H1 (cell line): ENCODE measurements at regions not wholly inside any gene's neighbourhood (a gene's known extent, or its start where the extent isn't known, plus 50 kb on each side); places are given as distances from the start of the nearest gene placed in this dataset.

Experiments used
- CTCF ChIA-PET: fragments of 300-600 bp; sonication (Branson Sonifier 250); formaldehyde crosslinking; loops from one replicate; lab custom pipeline; 2021; ENCODE audit not compliant: partially characterized antibody; lab: Charles Lee
- POLR2A ChIA-PET: fragments of 300-600 bp; sonication (Branson Sonifier 250); formaldehyde crosslinking; loops from one replicate; lab custom pipeline; 2021; ENCODE audit warnings: inconsistent platforms; ENCODE audit not compliant: partially characterized antibody; lab: Charles Lee
- DNase-seq, 2 experiments: peaks; one replicate each; pipeline versions ENCODE4 v3.0.0 to v3.0.0-alpha.2; 2010 to 2022; ENCODE audit warnings: low spot score in 2 of 2, low read depth in 1 of 2, mixed read lengths in 1 of 2
- FAIRE-seq: peaks from 2 replicates; lab custom pipeline; 2011; peaks lifted over from hg19 to GRCh38; lab: Jason Lieb, UNC
- H2AFZ ChIP-seq: 2 replicates; pipeline ENCODE4 v1.8.1; 2012; ENCODE audit warnings: low read length, inconsistent platforms
- H2AK5ac ChIP-seq: 2 replicates; pipeline ENCODE4 v1.6.1; 2013; ENCODE audit warnings: low read depth, low read length
- H2BK120ac ChIP-seq: replicated peaks from 2 replicates; pipeline ENCODE3; 2013; ENCODE audit warnings: low read depth, low read length, inconsistent platforms
- H2BK12ac ChIP-seq: 2 replicates; pipeline ENCODE4 v1.6.1; 2013; ENCODE audit warnings: low read depth, low read length
- H2BK15ac ChIP-seq: 2 replicates; pipeline ENCODE4 v1.6.1; 2013; ENCODE audit warnings: low read length
- H2BK20ac ChIP-seq: 2 replicates; pipeline ENCODE4 v1.6.1; 2013; ENCODE audit warnings: low read length
- H2BK5ac ChIP-seq: 2 replicates; pipeline ENCODE4 v1.6.1; 2013; ENCODE audit warnings: low read depth, low read length
- H3K14ac ChIP-seq: 2 replicates; pipeline ENCODE4 v1.6.1; 2013; ENCODE audit warnings: inconsistent platforms; ENCODE audit not compliant: insufficient read length
- H3K18ac ChIP-seq: 2 replicates; pipeline ENCODE4 v1.6.1; 2013; ENCODE audit warnings: low read length; ENCODE audit errors: extremely low read depth
- H3K23ac ChIP-seq: 2 replicates; pipeline ENCODE4 v1.6.1; 2013; ENCODE audit warnings: inconsistent platforms; ENCODE audit not compliant: insufficient read length
- H3K23me2 ChIP-seq: 2 replicates; pipeline ENCODE4 v1.6.1; 2013; ENCODE audit warnings: low read depth, low read length
- H3K27ac ChIP-seq: 2 replicates; pipeline ENCODE4 v1.6.1; 2011; ENCODE audit warnings: low read depth, low read length, inconsistent platforms
- H3K27me3 ChIP-seq, 4 experiments: replicated peaks in 1 of 4; 1 replicate in 1 of 4; 2 replicates in 3 of 4; pipeline versions ENCODE4 v1.6.1 to v1.8.1; 2011 to 2013; ENCODE audit warnings: low read length in 3 of 4, mild to moderate bottlenecking in 3 of 4, inconsistent platforms in 2 of 4, mixed read lengths in 2 of 4, moderate library complexity in 1 of 4; ENCODE audit not compliant: control insufficient read depth in 3 of 4, insufficient read depth in 3 of 4; ENCODE audit errors: extremely low read depth in 1 of 4
- H3K36me3 ChIP-seq, 4 experiments: 2 replicates each; pipeline versions ENCODE4 v1.6.1 to v1.8.1; 2011 to 2013; ENCODE audit warnings: mild to moderate bottlenecking in 4 of 4, low read length in 3 of 4, moderate library complexity in 2 of 4, control low read depth in 1 of 4, inconsistent platforms in 1 of 4; ENCODE audit not compliant: insufficient read depth in 4 of 4, control insufficient read depth in 2 of 4
- H3K4ac ChIP-seq: replicated peaks from 2 replicates; pipeline ENCODE3; 2013; ENCODE audit warnings: low read length, low read depth, mixed read lengths, inconsistent platforms; ENCODE audit not compliant: insufficient read length
- H3K4me1 ChIP-seq, 4 experiments: replicated peaks in 1 of 4; 1 replicate in 1 of 4; 2 replicates in 3 of 4; pipeline versions ENCODE4 v1.6.1 to v1.8.1; 2011 to 2013; ENCODE audit warnings: low read length in 3 of 4, inconsistent platforms in 2 of 4, mixed read lengths in 1 of 4; ENCODE audit not compliant: insufficient read depth in 4 of 4, control insufficient read depth in 3 of 4
- H3K4me2 ChIP-seq, 2 experiments: 2 replicates each; pipeline versions ENCODE4 v1.6.1 to v1.8.1; 2011 to 2013; ENCODE audit warnings: low read depth in 2 of 2, low read length in 2 of 2, control low read depth in 1 of 2, inconsistent platforms in 1 of 2, mild to moderate bottlenecking in 1 of 2; ENCODE audit not compliant: insufficient read depth in 1 of 2
- H3K4me3 ChIP-seq, 4 experiments: fragments of 200-600, 300-600 bp in 1 of 4; sonication (generic), shearing (Covaris generic), sonication (Bioruptor Twin) in 1 of 4; 2 replicates each; pipeline versions ENCODE4 v1.5.1 to v1.8.1; 2011 to 2016; ENCODE audit warnings: low read length in 4 of 4, low read depth in 3 of 4, control low read depth in 2 of 4, inconsistent platforms in 2 of 4, mild to moderate bottlenecking in 2 of 4, mixed read lengths in 1 of 4, moderate library complexity in 1 of 4; ENCODE audit not compliant: insufficient read depth in 2 of 4; ENCODE audit errors: extremely low read depth in 1 of 4
- H3K56ac ChIP-seq: replicated peaks from 2 replicates; pipeline ENCODE3; 2013; ENCODE audit warnings: low read depth, mild to moderate bottlenecking, mixed read lengths, low read length, inconsistent platforms; ENCODE audit not compliant: insufficient read length
- H3K79me1 ChIP-seq: 2 replicates; pipeline ENCODE4 v1.6.1; 2013; ENCODE audit warnings: low read depth, low read length, control low read depth
- H3K79me2 ChIP-seq, 2 experiments: 2 replicates each; pipeline versions ENCODE4 v1.6.1 to v1.8.1; 2012 to 2013; ENCODE audit warnings: low read length in 2 of 2, mild to moderate bottlenecking in 2 of 2, inconsistent platforms in 1 of 2; ENCODE audit not compliant: insufficient read depth in 2 of 2, control insufficient read depth in 1 of 2
- H3K9ac ChIP-seq, 4 experiments: replicated peaks in 1 of 4; 1 replicate in 1 of 4; 2 replicates in 3 of 4; pipeline versions ENCODE4 v1.6.1 to v1.8.1; 2011 to 2013; ENCODE audit warnings: low read depth in 3 of 4, low read length in 3 of 4, control low read depth in 2 of 4, mild to moderate bottlenecking in 2 of 4, moderate library complexity in 2 of 4, inconsistent platforms in 1 of 4; ENCODE audit errors: extremely low read depth in 1 of 4
- H3K9me3 ChIP-seq, 2 experiments: 2 replicates each; pipeline versions ENCODE4 v1.6.1 to v1.8.1; 2012 to 2013; ENCODE audit warnings: mild to moderate bottlenecking in 2 of 2, moderate library complexity in 2 of 2, control low read depth in 1 of 2, inconsistent platforms in 1 of 2, low read depth in 1 of 2, low read length in 1 of 2, mixed read lengths in 1 of 2; ENCODE audit not compliant: insufficient read depth in 2 of 2
- H4K20me1 ChIP-seq, 2 experiments: replicated peaks in 1 of 2; 2 replicates each; pipeline versions ENCODE3 to v1.8.1; 2011 to 2013; ENCODE audit warnings: inconsistent platforms in 2 of 2, low read length in 2 of 2, mild to moderate bottlenecking in 1 of 2; ENCODE audit not compliant: insufficient read depth in 2 of 2, control insufficient read depth in 1 of 2
- H4K5ac ChIP-seq: 2 replicates; pipeline ENCODE4 v1.6.1; 2013; ENCODE audit warnings: low read length, low read depth, mixed read lengths, inconsistent platforms; ENCODE audit not compliant: insufficient read length
- H4K8ac ChIP-seq: 2 replicates; pipeline ENCODE4 v1.8.0; 2013; ENCODE audit warnings: mild to moderate bottlenecking, moderate library complexity, low read length, inconsistent platforms; ENCODE audit not compliant: insufficient read depth; ENCODE audit errors: extremely low read depth
- H4K91ac ChIP-seq: replicated peaks from 2 replicates; pipeline ENCODE3; 2013; ENCODE audit warnings: low read length, mixed read lengths, inconsistent platforms; ENCODE audit not compliant: insufficient read length
- CTCF ChIP-seq, 3 experiments: IDR thresholded peaks; 1 replicate in 2 of 3; 2 replicates in 1 of 3; pipeline versions ENCODE4 v1.5.1 to v1.6.1; 2011; ENCODE audit warnings: low read length in 3 of 3, mild to moderate bottlenecking in 3 of 3, inconsistent platforms in 2 of 3, low read depth in 1 of 3, moderate library complexity in 1 of 3; ENCODE audit not compliant: insufficient read depth in 1 of 3; ENCODE audit errors: control extremely low read depth in 1 of 3
- POU5F1 ChIP-seq: IDR thresholded peaks from 2 replicates; pipeline ENCODE4 v1.6.1; 2011; ENCODE audit warnings: low read depth, mild to moderate bottlenecking, low read length, moderate library complexity
- SP4 ChIP-seq: IDR thresholded peaks from 2 replicates; pipeline ENCODE4 v1.6.1; 2012; ENCODE audit warnings: low read length, inconsistent platforms
- TAF7 ChIP-seq: optimal IDR thresholded peaks from 2 replicates; pipeline ENCODE3; 2011; ENCODE audit warnings: low read depth, mild to moderate bottlenecking, inconsistent platforms, low read length, moderate library complexity, borderline replicate concordance
- TEAD4 ChIP-seq: IDR thresholded peaks from 2 replicates; pipeline ENCODE4 v1.6.1; 2012; ENCODE audit warnings: low read depth, low read length, inconsistent platforms, mixed read lengths
- WGBS, 2 experiments: shearing (Covaris generic) in 1 of 2; methylation state at CpG; one replicate each; pipeline versions ENCODE4 v1.1.6 to v1.1.7; 2013 to 2015; ENCODE audit warnings: low lambda C conversion rate in 2 of 2, mixed read lengths in 2 of 2, inconsistent platforms in 1 of 2, low coverage in 1 of 2, missing lambda C conversion rate in 1 of 2; ENCODE audit not compliant: insufficient replicate concordance in 2 of 2, insufficient coverage in 1 of 2, insufficient read length in 1 of 2; ENCODE audit errors: extremely low coverage in 1 of 2, missing lambda C conversion rate in 1 of 2; 5-methylcytosine and 5-hydroxymethylcytosine counted together

- Histone ChIP-seq H3K4me2 (no peak overlapping the region), H3K9me3 (no peaks in the 10 kb centered on the region), H3K36me3 (no peaks in the 10 kb centered on the region), H4K20me1 (no peaks in the 10 kb centered on the region), H4K5ac (no peak overlapping the region), H3K27ac (no peak overlapping the region), H3K79me1 (no peaks in the 10 kb centered on the region), H2BK5ac (peak overlapping the region; percentile 58; the same call in 1 of the 2 replicates), H3K23me2 (no peaks in the 10 kb centered on the region), H3K4me1 (no peaks in the 10 kb centered on the region), H3K18ac (0 out of 2 replicates have a peak overlapping the region, but pooled peaks have one; percentile 36), H2AFZ (no peak overlapping the region), H2AK5ac (no peak overlapping the region), H2BK20ac (peak overlapping the region; percentile 76; the same call in 1 of the 2 replicates), H2BK120ac (no peak overlapping the region), H2BK12ac (peak overlapping the region; percentile 75; the same call in 1 of the 2 replicates), H3K27me3 (no peaks in the 10 kb centered on the region), H4K91ac (no peak overlapping the region), H3K4ac (no peak overlapping the region), H3K56ac (no peak overlapping the region), H3K14ac (no peak overlapping the region), H3K23ac (no peak overlapping the region), H3K79me2 (no peaks in the 10 kb centered on the region), H2BK15ac (peak overlapping the region; percentile 14; the same call in 1 of the 2 replicates), H4K8ac (no peak overlapping the region), H3K4me3 (no peak overlapping the region), H3K9ac (no peak overlapping the region)
- no peak for DNase-seq
- ChIA-PET POLR2A (interaction anchor here (0.5 to 2.7 kb wide), 3 partner anchors 9 to 305 kb away, joined by 3 to 11 read pairs (median 6); no protein-coding TSS in a partner anchor), CTCF (interaction anchor here (1.0 to 5.7 kb wide), 3 partner anchors 16 to 74 kb away, joined by 3 to 31 read pairs (median 7); no protein-coding TSS in a partner anchor)
- WGBS, 2 experiments, result 92% methylated on average over 6 of the region's 6 CpGs; no CpG with 5 or more reads in 1 of the 2 experiments
- FAIRE-seq, result no peak
- TF ChIP-seq CTCF (IDR thresholded peaks at IDR 0.05; ENCODE audit: control extremely low read depth in 1 of 3, insufficient read depth in 1 of 3, low read depth in 1 of 3, low read length in 3 of 3) (no peak), SP4 (no peak), TAF7 (no peak), POU5F1 (no peak), TEAD4 (no peak)
Observed at GRCh38 chr10:63703740-63704345, 182.6 kb downstream of the REEP3 start.
